ENCODE measurements at regions not wholly inside any gene's neighbourhood (a gene's known extent, or its start where the extent isn't known, plus 50 kb on each side); places are given as distances from the start of the nearest gene placed in this dataset.
"Not testable (repeated sequence)": the region's sequence is repeated elsewhere in the genome, so short reads cannot be mapped to it uniquely, and the experiment has no call there.

DNA sequence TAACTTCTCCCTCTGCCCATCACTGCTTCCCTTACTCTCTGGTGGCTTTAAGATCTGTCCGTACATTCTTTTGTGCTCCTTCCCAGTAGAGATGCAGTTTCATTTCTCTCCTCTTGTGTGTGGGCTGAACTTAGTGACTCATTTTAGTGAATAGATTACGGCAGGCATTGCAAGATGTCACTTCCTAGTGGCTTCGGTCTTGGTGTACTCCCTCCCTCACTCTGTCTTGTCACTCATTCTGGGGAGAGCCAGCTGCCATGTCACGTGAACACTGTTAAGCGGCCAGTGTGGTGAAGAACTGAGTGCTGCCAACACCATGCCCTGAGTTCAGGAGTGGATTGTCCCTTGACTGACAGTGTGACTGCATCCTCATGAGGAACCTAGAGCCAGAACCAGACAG, 115.9 kb downstream of the OTOR start:
- Histone ChIP-seq H3K9ac (no peak overlapping the region), H3K4me2 (no peak overlapping the region), H3K27me3 (ENCODE audit: insufficient read depth, low read depth) (no peaks in the 10 kb centered on the region), H3K79me2 (ENCODE audit: insufficient read depth, low read depth) (no peaks in the 10 kb centered on the region), H2AFZ (ENCODE audit: low read depth) (no peak overlapping the region), H3K36me3 (ENCODE audit: insufficient read depth) (no peaks in the 10 kb centered on the region), H4K20me1 (ENCODE audit: insufficient read depth) (no peaks in the 10 kb centered on the region), H3K4me1 (ENCODE audit: low read depth, poor library complexity, severe bottlenecking) (no peaks in the 10 kb centered on the region), H3K4me3 (IDR thresholded peaks at IDR 0.05; ENCODE audit: insufficient read depth, low read depth, low read length) (no peak overlapping the region), H3K27ac (no peak overlapping the region)
- TF ChIP-seq, protein P1, sequence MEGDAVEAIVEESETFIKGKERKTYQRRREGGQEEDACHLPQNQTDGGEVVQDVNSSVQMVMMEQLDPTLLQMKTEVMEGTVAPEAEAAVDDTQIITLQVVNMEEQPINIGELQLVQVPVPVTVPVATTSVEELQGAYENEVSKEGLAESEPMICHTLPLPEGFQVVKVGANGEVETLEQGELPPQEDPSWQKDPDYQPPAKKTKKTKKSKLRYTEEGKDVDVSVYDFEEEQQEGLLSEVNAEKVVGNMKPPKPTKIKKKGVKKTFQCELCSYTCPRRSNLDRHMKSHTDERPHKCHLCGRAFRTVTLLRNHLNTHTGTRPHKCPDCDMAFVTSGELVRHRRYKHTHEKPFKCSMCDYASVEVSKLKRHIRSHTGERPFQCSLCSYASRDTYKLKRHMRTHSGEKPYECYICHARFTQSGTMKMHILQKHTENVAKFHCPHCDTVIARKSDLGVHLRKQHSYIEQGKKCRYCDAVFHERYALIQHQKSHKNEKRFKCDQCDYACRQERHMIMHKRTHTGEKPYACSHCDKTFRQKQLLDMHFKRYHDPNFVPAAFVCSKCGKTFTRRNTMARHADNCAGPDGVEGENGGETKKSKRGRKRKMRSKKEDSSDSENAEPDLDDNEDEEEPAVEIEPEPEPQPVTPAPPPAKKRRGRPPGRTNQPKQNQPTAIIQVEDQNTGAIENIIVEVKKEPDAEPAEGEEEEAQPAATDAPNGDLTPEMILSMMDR (conservative IDR thresholded peaks at IDR 0.05; ENCODE audit: low read depth, low read length): no peak

DNA sequence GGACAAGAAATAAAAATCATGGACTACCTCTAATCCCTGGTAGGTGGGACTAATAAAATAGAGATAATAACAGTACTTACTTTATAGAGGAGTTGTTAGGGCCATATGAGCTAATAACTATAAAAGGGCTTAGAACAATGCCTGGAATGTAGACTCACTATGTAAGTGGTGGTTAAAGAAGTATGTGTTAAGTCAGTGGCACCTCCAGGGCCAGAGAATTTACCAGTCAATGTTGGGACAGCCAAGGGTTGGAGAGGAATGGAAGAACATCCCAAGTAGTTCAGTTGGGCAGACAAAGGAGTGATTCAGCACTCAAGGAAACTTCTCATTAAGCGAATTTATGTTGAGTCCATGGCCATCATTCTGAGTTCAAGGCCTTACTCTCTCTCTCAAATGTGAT, 116.8 kb downstream of the OTOR start:
- Histone ChIP-seq H2AFZ (ENCODE audit: low read depth) (no peak overlapping the region), H3K4me2 (no peak overlapping the region), H3K27ac (no peak overlapping the region), H4K20me1 (ENCODE audit: insufficient read depth) (no peaks in the 10 kb centered on the region), H3K4me1 (ENCODE audit: low read depth, poor library complexity, severe bottlenecking) (no peaks in the 10 kb centered on the region), H3K79me2 (ENCODE audit: insufficient read depth, low read depth) (no peaks in the 10 kb centered on the region), H3K9ac (no peak overlapping the region), H3K36me3 (ENCODE audit: insufficient read depth) (no peaks in the 10 kb centered on the region), H3K4me3 (IDR thresholded peaks at IDR 0.05; ENCODE audit: insufficient read depth, low read depth, low read length) (no peak overlapping the region), H3K27me3 (ENCODE audit: insufficient read depth, low read depth) (no peaks in the 10 kb centered on the region)
- TF ChIP-seq, protein P1 (conservative IDR thresholded peaks at IDR 0.05; ENCODE audit: low read depth, low read length): no peak

GRCh38 chr20:16865406-16865805, 117.2 kb downstream of the OTOR start:
- Histone ChIP-seq H3K9ac (no peak overlapping the region), H2AFZ (ENCODE audit: low read depth) (no peak overlapping the region), H3K4me1 (ENCODE audit: low read depth, poor library complexity, severe bottlenecking) (no peaks in the 10 kb centered on the region), H3K36me3 (ENCODE audit: insufficient read depth) (no peaks in the 10 kb centered on the region), H3K27me3 (ENCODE audit: insufficient read depth, low read depth) (no peaks in the 10 kb centered on the region), H3K4me2 (no peak overlapping the region), H3K4me3 (IDR thresholded peaks at IDR 0.05; ENCODE audit: insufficient read depth, low read depth, low read length) (no peak overlapping the region), H3K27ac (no peak overlapping the region), H4K20me1 (ENCODE audit: insufficient read depth) (no peaks in the 10 kb centered on the region), H3K79me2 (ENCODE audit: insufficient read depth, low read depth) (no peaks in the 10 kb centered on the region)
- TF ChIP-seq, protein P1 (conservative IDR thresholded peaks at IDR 0.05; ENCODE audit: low read depth, low read length): no peak

DNA sequence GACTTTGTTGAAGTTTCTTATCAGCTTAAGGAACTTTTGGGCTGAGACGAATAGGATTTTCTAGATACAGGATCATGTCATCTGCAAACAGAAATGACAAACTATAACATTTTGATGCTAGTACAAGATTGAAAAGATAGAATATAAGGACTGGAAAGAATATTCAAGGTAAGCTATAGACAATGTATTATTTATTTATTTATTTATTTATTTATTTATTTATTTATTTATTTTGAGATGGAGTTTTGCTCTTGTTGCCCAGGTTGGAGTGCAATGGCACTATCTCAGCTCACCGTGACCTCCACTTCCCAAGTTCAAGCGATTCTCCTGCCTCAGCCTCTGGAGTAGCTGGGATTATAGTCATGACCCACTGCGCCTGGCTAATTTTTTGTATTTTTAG, 125.0 kb downstream of the OTOR start:
- H3K4me2 ChIP-seq; H3K4me3 ChIP-seq (IDR thresholded peaks at IDR 0.05; ENCODE audit: insufficient read depth, low read depth, low read length); H2AFZ ChIP-seq (ENCODE audit: low read depth); H3K36me3 ChIP-seq (ENCODE audit: insufficient read depth); H3K4me1 ChIP-seq (ENCODE audit: low read depth, poor library complexity, severe bottlenecking); H3K27me3 ChIP-seq (ENCODE audit: insufficient read depth, low read depth); H4K20me1 ChIP-seq (ENCODE audit: insufficient read depth); H3K79me2 ChIP-seq (ENCODE audit: insufficient read depth, low read depth); H3K9ac ChIP-seq; H3K27ac ChIP-seq: not testable (repeated sequence)

DNA sequence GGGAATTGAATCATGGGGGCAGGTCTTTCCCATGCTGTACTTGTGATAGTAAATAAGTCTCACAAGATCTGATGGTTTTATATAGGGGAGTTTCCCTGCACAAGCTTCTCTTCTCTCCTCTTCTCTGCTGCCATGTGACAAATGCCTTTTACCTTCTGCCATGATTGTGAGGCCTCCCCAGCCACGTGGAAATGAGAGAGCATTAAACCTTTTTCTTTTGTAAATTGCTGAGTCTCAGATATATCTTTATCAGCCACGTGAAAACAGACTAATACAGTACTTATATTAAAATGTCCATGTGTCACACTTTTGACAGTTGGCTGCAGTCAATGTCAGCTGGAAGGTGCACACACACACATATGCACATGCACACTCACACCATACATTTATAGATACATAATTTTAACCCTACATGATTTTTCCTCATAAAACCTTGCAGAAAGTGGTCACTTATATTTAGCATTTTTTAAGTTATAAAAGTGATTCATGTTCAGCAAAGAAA, 128.9 kb downstream of the OTOR start:
- TF ChIP-seq, protein P1 (conservative IDR thresholded peaks at IDR 0.05; ENCODE audit: low read depth, low read length): no peak
- no peak overlapping the region for H3K4me3 ChIP-seq (IDR thresholded peaks at IDR 0.05; ENCODE audit: insufficient read depth, low read depth, low read length)
- H2AFZ ChIP-seq (ENCODE audit: low read depth): no peak overlapping the region
- no peaks in the 10 kb centered on the region for H3K27me3 ChIP-seq (ENCODE audit: insufficient read depth, low read depth)
- no peak overlapping the region for H3K9ac ChIP-seq
- no peaks in the 10 kb centered on the region for H3K4me1 ChIP-seq (ENCODE audit: low read depth, poor library complexity, severe bottlenecking)
- no peak overlapping the region for H3K27ac ChIP-seq
- no peaks in the 10 kb centered on the region for H3K79me2 ChIP-seq (ENCODE audit: insufficient read depth, low read depth)
- H3K36me3 ChIP-seq (ENCODE audit: insufficient read depth): no peaks in the 10 kb centered on the region
- no peak overlapping the region for H3K4me2 ChIP-seq
- H4K20me1 ChIP-seq (ENCODE audit: insufficient read depth): no peaks in the 10 kb centered on the region
